ENCODE measurements at regions not wholly inside any gene's neighbourhood (a gene's known extent, or its start where the extent isn't known, plus 50 kb on each side); places are given as distances from the start of the nearest gene placed in this dataset.
"Not testable (repeated sequence)": the region's sequence is repeated elsewhere in the genome, so short reads cannot be mapped to it uniquely, and the experiment has no call there.

DNA sequence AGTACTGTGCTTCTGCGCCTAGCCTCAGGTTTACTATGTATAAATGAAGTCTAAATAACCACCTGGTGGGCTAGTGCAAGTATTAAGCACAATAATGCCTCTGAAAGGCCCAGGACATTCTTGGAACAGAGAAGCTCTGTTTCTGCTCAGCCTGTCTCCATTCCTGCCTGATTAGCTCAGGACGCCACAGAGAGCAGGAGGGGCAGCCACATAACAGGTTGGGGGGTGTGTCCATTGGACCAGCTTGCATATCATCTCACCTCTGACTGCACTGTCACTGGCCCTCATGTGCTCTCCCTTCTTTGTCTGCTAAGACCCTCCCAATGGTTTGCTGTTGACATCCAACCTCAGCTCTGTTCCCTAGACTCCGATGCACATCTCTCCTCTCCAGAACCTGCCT is 52.8 kb upstream of the IKZF1 start:
- no peak for DNase-seq

GRCh38 chr7:50246551-50246950 is 58.0 kb upstream of the IKZF1 start:
- DNase-seq, result no peak

GRCh38 chr7:50242111-50242510 is 62.4 kb upstream of the IKZF1 start:
- not testable (repeated sequence) for DNase-seq

- DNase-seq, result not testable (repeated sequence)
Observed at GRCh38 chr7:50240699-50241098, 63.8 kb upstream of the IKZF1 start.

- DNase-seq, result no peak
Observed at GRCh38 chr7:50229964-50230363, 74.6 kb upstream of the IKZF1 start.

GRCh38 chr7:50228148-50228547 is 76.4 kb upstream of the IKZF1 start:
- DNase-seq, result no peak

DNA sequence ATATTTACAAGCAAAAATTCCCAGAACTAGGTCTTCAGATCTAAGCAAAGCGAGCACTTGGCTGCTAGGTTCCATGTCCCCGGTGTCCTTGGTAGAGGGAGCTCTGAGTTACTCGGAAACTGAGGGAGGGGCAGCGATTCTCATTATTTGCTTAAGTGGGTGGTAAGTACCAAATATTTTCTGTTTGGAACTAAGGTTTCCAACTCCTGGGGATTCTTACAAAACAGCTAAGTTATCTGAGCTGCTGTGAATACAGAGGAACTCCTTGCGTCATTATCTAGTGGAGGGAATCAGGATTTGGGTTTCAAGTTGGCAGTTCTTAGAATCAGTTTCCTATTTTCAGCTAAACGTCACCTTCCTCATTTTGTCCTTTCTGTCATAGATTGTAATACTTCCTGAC is 76.8 kb upstream of the IKZF1 start:
- DNase-seq, result no peak

DNA sequence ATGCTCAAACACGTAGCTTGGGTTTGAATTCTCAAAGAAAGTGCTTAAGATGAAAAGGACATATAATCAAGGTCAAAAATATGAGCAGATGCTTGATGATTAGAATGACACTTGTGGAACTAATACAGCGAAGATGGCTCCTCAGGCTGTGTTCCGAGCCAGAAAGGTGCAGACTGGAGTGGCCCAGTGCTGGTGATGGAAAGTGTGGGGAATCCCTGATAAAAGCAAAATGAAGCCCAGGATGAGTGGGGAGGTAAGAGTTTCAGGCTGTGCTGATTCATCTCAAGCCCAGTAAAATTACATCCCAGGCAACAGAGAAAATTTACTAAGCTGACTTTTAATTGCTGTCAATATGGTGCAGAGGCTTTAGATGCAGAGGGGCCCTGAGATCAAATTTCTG is 77.8 kb upstream of the IKZF1 start:
- DNase-seq, result no peak

DNA sequence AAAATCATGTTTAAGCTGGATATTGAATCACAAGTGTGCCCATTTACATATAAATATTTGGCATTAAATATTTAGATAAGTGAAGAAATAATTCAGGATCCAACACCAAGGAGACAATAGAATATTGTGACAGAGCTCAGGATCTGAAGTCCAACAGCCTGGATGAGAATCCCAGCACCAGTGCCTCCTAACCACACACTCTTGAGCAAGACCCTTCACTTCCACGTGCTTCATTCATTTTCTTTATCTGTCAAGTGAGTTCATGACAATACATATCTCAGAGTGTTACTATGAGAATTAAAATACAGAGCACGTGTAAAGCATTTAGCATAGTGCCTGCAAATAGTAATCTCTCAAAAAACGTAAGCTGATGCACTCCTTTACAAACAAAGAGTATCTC is 78.4 kb upstream of the IKZF1 start:
- DNase-seq, result no peak

- DNase-seq, result no peak
Observed at GRCh38 chr7:50221433-50221832, 83.1 kb upstream of the IKZF1 start.

DNA sequence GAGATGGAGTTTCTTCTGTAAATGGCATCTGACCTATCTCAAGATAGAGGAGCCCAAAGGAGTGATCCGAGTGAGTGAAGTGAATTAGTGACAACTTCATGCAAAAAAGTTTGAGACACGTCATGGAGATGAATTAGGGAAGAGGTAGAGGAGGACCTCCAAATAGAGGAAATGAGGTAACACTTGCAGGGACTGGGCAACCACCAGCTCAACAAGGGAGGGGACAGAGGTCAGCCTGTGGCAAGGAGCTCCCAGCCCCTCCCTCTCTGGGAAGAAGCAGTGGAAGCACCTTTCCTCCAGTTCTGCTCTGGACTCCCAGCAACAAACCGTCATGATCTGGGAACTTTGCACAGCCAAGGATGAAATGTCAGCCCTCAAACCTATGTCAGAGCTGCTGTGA is 83.5 kb upstream of the IKZF1 start:
- DNase-seq, result no peak

- no peak for DNase-seq
Observed at GRCh38 chr7:50220273-50220672, 84.2 kb upstream of the IKZF1 start.

GRCh38 chr7:50217821-50218281 is 86.7 kb upstream of the IKZF1 start:
- DNase-seq, result no peak

- no peak for DNase-seq
Observed at GRCh38 chr7:50217401-50217800, 87.1 kb upstream of the IKZF1 start.

- no peak for DNase-seq
Observed at GRCh38 chr7:50216626-50217025, 87.9 kb upstream of the IKZF1 start.

DNA sequence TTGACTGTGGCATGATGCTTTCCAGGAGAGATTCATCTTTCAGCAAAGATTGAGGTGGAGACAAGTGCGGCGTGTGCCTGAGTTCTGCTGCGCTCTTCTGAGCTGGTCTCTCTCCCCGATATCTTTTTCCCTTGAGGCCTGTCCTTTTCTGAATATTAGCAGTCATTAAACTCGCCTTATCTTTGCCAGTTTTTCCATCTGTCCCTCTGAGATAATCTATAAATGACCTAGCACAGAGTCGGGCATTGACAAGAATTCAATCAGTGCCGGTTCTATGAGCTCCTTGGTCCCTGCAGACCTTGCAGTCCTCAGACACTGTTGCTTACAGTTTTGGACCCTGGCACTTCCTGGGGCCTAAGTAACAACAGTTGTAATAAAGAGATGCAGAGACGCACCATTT is 89.7 kb upstream of the IKZF1 start:
- no peak for DNase-seq

GRCh38 chr7:50214126-50214670 is 90.3 kb upstream of the IKZF1 start:
- no peak for DNase-seq

- DNase-seq, result no peak
Observed at GRCh38 chr7:50213622-50214017, 90.9 kb upstream of the IKZF1 start.

GRCh38 chr7:50212666-50213621 is 91.6 kb upstream of the IKZF1 start:
- no peak for DNase-seq

DNA sequence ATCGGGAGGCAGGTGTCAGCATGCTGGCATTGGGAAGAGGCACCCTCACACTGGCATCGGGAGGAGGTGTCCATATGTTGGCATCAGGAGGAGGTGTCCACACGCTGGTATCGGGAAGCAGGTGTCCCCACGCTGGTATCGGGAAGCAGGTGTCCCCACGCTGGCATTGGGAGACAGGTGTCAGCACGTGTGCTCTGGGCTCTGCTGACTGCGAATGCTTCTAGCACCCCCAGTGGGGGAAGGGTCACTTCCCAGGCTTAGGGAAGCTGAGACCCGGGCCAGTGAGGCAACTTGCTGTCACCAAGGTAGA is 92.5 kb upstream of the IKZF1 start:
- no peak for DNase-seq

DNA sequence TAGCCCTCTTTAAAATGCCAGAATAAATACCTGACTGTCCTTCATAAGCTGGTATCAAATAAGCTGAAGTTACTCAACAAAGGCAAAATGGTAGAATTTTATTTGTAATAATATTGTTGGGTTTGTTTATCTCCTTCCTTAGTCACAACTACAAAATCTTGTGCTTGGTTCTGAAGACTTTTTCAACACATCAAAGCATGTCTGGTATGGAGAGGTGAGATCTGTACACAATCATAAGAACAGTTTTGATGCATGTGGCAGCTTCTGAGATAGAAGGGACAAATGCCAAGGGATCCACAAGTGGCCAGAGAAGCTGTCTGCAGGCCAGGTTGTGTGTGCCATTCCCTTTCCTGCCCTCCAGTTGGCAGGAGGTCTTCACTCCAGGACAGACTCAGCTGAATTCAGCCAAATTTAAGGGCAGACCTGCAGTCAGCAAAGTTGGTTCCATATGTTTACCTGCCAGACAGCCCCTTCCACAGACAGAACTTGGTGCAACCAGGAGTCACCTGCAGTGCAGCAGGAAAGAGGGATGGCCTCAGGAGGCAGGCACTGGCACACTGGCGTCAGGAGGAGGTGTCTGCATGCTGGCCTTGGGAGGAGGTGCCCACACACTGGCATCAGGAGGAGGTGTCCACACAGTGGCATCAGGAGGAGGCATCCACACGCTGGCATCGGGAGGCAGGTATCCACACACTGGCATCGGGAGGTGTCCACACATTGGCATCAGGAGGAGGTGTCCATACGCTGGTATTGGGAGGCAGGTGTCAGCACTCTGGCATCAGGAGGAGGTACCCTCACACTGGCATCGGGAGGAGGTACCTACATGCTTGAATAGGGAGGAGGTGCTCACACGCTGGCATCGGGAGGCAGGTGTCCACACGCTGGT is 93.1 kb upstream of the IKZF1 start:
- no peak for DNase-seq

DNA sequence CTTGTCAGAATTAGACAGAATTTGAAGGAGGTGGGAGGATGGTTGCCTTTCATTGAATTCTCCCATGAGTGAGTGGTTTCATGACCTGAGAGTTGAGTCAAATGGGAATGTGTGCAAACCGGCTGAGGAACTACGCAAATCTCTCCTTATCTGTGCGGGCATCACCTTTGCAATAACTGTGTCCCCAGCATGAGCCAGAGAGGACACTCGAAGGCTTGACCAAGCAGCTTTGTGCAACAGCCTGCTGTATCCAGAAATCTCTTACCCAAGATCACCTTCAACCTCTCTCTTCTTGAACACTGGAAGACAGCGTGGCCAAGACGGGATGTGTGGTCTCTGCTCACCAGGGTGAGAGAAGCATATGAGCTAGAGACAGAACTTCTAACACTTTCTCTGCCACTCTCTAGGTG is 93.8 kb upstream of the IKZF1 start:
- DNase-seq, result no peak

DNA sequence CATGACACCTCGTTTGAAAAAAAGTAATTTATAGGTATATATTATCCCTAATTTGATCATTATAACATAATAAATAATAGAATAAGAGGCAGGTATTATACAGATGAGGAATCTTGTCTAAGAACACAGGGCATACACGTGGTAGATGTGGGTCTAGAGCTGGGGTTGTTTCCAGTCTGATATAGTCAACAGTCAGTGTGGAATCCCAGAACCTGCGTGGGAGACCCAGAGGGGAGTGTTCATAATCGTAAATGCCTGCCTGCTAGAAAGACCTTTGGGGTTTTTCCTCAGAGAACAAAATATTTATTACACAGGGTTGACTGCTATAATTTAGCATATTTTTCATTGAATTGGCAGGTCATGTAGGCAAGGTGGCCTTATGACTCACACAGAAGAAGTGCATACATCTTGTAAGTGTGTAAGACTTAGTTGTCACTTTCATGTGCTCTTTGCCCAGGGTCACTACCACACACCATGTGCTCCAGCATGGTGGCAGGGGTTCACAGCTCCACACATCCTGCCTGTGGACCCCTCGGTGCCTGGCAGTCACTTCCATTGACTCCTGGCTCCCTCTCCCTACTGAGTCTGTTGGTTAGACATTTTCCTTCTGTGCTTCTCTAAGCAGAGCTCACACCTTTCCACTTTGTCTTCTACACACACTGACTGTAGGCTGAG is 94.9 kb upstream of the IKZF1 start:
- DNase-seq, result no peak
